ENCODE measurements at regions not wholly inside any gene's neighbourhood (a gene's known extent, or its start where the extent isn't known, plus 50 kb on each side); places are given as distances from the start of the nearest gene placed in this dataset.

- intact Hi-C loops (cut with DNase I) = no loop called here
- H3K27ac ChIP-seq = no peak overlapping the region
- TF ChIP-seq CTCF (IDR thresholded peaks at IDR 0.05) = no peak
- TF ChIP-seq POLR2A (IDR thresholded peaks at IDR 0.05) = no peak
- H3K4me3 ChIP-seq = no peak overlapping the region
- H3K4me1 ChIP-seq = no peaks in the 10 kb centered on the region
- no peak for DNase-seq
- H3K9me3 ChIP-seq = no peaks in the 10 kb centered on the region
- no peaks in the 10 kb centered on the region for H3K36me3 ChIP-seq
- no peak for ATAC-seq
- no peaks in the 10 kb centered on the region for H3K27me3 ChIP-seq
- 69 to 76% (median 71%) methylated on average over 2 of the region's 2 CpGs for WGBS, 4 donors
These were observed 485.8 kb downstream of the BRINP1 start for GRCh38 chr9:118883411-118883810.

GRCh38 chr9:118891213-118891612 lies 478.0 kb downstream of the BRINP1 start:
- Histone ChIP-seq H3K27me3 (no peaks in the 10 kb centered on the region), H3K27ac (no peak overlapping the region), H3K4me1 (no peaks in the 10 kb centered on the region), H3K9me3 (no peaks in the 10 kb centered on the region), H3K4me3 (no peak overlapping the region), H3K36me3 (no peaks in the 10 kb centered on the region)
- intact Hi-C loops (cut with DNase I) = no loop called here
- ATAC-seq = no peak
- 60 to 70% (median 63%) methylated on average over 6 of the region's 6 CpGs for WGBS, 4 donors
- no peak for TF ChIP-seq CTCF (IDR thresholded peaks at IDR 0.05)
- no peak for TF ChIP-seq POLR2A (IDR thresholded peaks at IDR 0.05)
- DNase-seq = no peak

- WGBS, 4 donors = 66 to 73% (median 70%) methylated on average over 4 of the region's 4 CpGs
- TF ChIP-seq CTCF (IDR thresholded peaks at IDR 0.05) (no peak), POLR2A (IDR thresholded peaks at IDR 0.05) (no peak)
- Histone ChIP-seq H3K9me3 (no peaks in the 10 kb centered on the region), H3K27me3 (no peaks in the 10 kb centered on the region), H3K4me3 (no peak overlapping the region), H3K36me3 (no peaks in the 10 kb centered on the region), H3K4me1 (no peaks in the 10 kb centered on the region), H3K27ac (no peak overlapping the region)
- no peak for DNase-seq
- intact Hi-C loops (cut with DNase I) = no loop called here
- ATAC-seq = no peak
These were observed 472.8 kb downstream of the BRINP1 start for GRCh38 chr9:118896324-118897000.

- Histone ChIP-seq H3K4me1 (no peaks in the 10 kb centered on the region), H3K36me3 (no peaks in the 10 kb centered on the region), H3K27me3 (no peaks in the 10 kb centered on the region), H3K27ac (no peak overlapping the region), H3K9me3 (peaks cover 0 to 30% (median 0%) of the 10 kb centered on the region in 12 donors), H3K4me3 (no peak overlapping the region)
- ATAC-seq (no peak), DNase-seq (no peak)
- intact Hi-C loops (cut with DNase I) = no loop called here
- TF ChIP-seq POLR2A (IDR thresholded peaks at IDR 0.05) (no peak), CTCF (IDR thresholded peaks at IDR 0.05) (no peak)
These were observed 451.1 kb downstream of the BRINP1 start for GRCh38 chr9:118918180-118918579.
